Fibroblast of skin of scalp (primary cell): ENCODE measurements at regions not wholly inside any gene's neighbourhood (a gene's known extent, or its start where the extent isn't known, plus 50 kb on each side); places are given as distances from the start of the nearest gene placed in this dataset.
"Not testable (repeated sequence)": the region's sequence is repeated elsewhere in the genome, so short reads cannot be mapped to it uniquely, and the experiment has no call there.

Experiments
- DNase-seq: peaks from one replicate; pipeline ENCODE4 v3.0.0-alpha.2; 2013

DNA sequence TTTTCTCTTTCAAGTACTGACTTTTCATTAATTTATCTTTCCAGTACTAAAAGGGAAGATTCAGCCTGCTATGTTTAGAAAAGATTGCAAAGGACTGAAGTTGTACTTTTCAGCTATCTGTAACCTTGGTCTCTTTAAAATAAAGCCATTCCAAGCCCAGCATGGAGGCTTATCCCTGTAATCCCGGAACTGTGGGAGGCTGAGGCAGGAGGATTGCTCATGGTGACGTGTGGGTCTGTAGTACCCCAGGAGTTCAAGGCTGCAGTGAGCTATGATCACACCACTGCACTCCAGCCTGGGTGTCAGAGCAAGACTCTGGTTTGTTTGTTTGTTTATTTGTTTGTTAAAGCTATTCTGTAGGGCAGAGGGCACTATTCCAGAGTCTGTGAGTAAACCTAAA lies 50.6 kb upstream of the TMEM170B start:
- no peak for DNase-seq

DNA sequence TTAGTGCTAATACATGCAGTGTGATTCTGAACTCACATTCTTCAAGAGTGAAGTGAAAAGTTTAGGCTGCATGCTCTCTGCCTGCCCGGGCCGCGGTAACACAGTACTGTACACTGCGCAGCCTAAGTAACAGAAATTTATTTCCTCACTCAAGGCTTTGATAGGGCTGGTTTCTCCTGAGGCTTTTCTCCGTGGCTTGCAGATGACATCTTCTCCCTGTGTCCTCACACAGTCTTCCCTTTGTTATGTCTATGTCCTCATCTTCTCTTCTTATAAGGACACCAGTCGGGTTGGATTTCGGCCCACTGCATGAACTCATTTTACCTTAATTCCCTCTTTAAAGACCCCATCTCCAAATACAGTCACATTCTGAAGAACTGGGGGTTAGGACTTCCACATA lies 51.1 kb upstream of the TMEM170B start:
- DNase-seq = no peak

DNA sequence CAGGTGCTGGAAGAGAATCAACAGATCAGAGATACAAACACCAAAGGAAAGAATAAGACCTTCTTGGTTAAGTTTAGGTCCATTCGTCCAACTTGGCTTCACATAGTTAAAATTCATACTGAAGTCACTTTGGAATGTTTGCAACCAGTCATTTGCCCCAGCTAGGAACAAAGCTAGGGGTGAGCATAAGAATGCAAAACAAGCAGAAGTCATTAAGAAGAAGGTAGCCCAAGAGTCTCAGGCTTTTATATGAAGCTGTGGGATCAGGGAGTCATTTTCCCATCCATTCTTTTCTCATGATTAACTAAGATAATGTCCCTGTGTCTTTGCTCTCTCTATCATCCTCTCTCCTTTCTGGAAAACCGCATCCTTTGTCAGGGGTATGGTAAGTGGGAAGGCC lies 51.5 kb upstream of the TMEM170B start:
- DNase-seq = no peak

DNA sequence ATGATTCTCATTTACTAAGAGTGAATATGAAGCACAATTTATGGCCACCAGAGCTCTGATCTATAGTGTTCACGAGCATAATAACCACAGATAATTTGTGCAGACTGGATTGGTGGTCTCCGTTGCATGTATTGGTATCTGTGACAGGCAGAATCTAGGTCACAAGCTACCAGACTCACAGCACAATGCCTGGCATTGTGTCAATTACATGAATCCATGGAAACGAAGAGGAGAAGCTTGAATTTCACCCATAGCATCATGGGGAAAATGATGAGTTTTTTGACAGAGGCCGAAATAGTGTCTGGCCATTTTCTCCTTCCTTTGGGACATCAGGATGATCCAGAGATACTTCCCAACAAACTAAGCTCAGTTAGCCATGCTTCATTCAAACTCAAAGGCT lies 52.3 kb upstream of the TMEM170B start:
- no peak for DNase-seq

DNA sequence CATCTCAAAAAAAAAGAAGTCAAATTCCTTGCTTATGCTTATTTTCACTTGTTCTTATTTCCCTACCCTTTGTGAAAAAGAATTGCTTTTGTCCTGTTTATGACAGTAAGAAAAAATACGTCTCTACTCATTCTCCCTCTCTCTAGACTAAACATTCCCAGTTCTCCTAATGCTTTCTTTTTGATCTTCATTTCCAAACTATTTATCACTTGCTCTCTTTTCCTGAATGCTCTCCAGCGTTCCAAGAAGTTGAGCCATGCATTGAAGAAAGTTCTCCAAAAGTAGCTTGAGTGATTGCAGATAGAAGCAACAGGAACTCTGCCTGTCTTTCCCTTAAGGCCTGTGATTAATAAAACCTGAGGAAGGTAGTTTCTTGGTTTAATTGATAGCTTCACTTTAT lies 53.1 kb upstream of the TMEM170B start:
- DNase-seq = no peak

DNA sequence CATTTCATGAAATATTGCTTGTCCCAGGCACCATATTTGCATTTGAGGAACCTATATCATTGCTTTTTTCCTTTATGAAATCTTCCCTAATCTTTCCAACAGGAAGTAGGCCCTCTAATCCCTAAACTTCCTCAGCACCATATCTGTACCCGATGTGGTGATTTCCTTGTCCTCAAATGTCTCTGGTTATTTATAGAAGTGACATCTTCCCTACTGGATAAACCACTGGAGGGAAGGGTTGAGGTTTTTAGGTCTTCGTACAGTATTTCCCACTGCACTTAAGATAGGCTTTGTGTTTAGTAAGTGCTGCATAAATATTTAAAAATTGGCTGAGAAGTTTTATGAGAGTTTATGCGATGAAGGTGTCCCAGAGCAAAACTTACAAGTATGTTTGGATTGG lies 54.9 kb upstream of the TMEM170B start:
- DNase-seq = no peak

DNA sequence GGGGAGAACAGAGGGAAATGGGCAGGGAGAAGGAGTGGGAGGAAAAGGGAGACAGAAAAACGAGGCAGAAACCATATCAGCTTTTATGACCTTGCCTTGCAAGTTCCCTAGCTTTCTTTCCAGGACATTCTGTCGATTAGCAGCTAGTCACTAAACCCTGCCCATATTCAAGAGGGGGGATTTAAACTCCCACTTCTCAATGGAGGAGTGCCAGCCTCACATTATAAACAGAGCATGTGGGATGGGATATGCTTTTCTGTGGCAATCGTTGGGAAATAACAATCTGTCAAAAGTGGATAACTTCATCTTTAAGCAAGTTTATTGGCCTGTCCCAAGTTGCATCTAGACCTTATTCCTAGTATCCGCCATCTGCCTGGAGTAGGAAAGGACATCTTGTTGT lies 57.0 kb upstream of the TMEM170B start:
- DNase-seq = no peak

DNA sequence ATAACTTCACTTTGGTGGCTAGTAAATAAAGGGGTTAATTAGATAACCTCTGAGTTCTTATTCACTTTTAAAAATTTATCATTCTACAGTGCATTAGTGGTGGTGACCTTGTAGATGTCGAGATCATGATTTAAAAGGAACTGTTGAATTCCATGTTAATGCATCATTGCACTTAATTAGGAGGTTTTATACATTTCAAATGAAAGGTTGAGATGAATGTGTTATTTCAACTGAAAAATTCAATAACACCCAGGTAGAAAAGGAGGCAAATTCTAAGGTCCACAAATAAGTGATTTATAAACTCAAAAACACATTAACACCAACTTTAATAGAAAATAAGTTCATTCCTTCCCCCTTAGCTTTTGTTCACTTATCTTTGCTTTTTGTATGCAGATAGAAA lies 58.3 kb upstream of the TMEM170B start:
- no peak for DNase-seq

DNA sequence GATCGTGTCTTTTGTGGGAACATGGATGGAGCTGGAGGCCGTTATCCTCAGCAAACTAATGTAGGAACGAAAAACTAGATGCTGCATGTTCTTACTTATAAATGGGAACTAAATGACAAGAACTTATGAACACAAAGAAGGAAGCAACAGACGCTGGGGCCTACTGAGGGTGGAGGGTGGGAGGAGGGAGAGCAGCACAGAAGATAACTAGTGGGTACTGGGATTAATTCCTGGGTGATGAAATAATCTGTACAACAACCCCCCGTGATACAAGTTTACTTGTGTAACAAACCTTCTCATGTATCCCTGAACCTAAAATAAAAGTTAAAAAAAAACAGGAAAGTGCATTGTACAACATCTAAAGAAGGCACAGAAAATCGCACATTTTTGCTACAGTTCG lies 59.0 kb upstream of the TMEM170B start:
- no peak for DNase-seq

DNA sequence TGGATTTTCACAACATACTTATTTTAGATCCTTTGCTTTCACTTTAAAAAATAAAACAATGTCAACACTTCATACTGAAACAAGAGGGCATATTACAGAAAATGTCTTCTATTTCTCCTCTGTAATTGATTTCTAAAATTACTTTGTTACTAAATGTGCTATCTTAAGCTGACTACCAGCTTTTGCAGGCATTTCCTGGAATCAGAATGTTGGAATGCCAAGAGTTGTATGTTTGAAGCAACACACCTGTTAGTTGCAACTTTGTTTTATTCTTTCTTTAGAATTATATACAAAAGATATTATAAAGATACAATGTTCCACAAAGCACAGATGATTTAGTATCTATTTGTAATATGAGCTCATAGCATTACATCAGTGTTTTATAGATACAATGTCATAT lies 62.5 kb upstream of the TMEM170B start:
- DNase-seq = no peak

DNA sequence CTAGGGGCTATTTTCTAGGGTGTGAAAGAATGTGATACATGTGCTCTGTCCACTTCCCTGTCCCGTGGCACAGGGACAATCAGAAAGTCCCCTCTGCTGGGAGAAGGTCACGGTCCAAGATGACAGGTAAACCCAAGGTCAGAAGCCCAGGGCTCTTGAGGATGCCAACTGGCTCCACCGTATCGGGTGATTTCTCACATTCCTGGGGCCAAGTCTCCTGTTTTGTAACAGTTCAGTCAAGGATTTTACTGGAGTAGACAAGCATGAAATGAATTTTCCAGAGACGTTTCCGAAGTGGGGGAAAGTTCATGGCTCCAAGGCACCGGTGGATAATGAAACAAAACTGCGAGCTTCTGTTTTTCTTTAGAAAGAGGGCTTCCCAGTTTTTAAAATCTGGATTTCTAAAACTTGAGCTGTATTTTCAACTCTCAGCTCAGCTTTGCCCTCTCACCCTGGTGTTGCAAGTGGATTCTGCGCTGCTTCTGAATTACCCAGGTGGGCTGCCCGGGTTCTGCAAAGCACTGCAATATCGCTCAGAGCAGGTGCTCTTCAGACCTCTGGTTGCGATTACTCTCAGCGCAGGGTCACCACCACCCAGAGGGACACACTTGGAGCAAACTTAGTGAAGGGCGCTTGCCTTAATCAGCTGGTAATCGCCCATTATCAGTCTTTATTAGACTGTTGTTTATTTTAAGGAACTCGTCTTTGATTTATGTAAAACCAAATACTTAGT lies 64.4 kb upstream of the TMEM170B start:
- DNase-seq = no peak

DNA sequence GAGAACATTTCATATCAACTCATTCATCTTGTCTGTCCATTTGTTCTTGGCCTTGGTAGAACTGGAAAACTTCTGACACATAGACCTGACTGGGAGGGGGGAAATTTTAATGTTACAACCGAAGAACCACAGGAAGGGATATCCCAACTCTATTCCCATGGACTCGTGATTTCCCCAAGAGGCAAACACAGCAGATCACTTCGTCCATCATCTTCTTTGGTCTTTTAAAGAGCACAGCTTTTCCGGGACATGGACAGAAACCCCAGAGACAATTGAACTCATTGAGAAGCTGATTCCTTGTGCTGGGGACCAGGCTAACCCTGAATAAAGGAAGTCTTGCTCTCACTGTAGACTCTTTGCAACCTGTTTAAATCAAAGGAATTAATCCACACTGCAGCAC lies 66.3 kb upstream of the TMEM170B start:
- no peak for DNase-seq

DNA sequence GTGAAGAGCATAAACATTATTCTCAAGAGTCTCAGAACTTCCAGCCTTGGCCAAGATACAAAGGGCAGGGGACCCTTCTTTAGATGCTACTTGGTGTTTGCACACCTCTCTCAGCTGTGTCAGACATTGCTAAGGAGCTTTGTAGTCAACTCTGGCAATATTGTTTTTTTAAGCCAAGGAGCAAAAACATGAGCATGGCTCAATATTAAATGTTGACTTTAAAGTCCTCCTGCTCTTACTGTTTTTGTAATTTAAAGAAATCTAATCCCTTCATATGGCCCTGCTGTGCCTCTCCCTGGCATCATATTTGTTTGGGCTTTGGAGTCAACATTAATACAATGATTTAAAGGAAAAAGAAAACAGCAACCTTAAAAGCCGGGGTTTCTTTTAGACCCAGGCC lies 67.9 kb upstream of the TMEM170B start:
- no peak for DNase-seq

DNA sequence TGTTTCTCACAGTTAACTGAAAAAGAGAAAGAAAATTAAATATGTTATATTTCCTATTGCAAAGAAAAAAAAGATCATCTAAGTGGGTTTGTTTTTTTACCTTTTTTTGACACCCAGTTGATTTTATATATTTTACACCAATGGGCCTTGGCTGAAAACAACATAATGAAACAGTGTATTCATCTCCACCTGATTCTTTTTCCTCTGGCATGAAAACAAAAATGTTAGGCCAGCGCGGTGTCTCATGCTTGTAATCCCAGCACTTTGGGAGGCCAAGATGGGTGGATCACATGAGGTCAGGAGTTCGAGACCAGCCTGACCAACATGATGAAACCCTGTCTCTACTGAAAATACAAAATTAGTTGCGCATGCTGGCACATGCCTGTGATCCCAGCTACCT lies 69.3 kb upstream of the TMEM170B start:
- not testable (repeated sequence) for DNase-seq

DNA sequence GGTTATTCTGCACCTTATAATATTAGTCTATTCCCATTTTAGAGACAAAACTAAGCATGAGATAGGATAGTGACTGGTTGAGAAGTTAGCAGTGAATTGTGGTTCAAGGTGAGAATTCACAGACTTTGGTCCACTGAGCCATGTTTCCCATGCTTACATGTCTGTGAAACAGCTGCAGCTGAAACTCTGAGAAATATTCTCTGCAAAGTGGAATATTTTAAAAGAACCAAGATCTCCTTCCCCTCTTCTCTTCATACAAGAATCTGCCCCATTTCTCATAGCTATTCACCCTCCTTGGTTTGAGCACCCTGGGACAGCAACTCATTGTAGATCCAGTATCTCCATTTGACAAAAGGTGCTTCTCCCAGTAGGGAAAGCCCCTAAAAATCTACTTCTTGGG lies 70.2 kb upstream of the TMEM170B start:
- DNase-seq = no peak

DNA sequence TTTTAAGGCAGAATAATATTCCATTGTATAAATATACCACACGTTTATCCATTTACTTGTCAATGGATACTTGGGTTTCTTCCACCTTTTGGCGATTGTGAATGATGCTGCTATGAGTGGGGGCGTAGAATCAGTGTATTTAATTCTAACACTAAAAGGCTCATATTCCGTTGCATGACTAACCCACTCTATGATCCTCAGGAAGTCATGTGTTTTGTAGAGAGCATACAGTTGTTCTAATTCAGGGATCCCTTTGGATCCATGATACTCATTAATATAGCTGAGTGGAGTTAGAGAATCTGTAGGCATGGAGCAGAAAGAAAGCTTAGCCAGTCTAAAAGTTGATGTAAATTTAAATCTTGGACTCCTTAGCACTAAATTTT lies 74.2 kb upstream of the TMEM170B start:
- DNase-seq = no peak

DNA sequence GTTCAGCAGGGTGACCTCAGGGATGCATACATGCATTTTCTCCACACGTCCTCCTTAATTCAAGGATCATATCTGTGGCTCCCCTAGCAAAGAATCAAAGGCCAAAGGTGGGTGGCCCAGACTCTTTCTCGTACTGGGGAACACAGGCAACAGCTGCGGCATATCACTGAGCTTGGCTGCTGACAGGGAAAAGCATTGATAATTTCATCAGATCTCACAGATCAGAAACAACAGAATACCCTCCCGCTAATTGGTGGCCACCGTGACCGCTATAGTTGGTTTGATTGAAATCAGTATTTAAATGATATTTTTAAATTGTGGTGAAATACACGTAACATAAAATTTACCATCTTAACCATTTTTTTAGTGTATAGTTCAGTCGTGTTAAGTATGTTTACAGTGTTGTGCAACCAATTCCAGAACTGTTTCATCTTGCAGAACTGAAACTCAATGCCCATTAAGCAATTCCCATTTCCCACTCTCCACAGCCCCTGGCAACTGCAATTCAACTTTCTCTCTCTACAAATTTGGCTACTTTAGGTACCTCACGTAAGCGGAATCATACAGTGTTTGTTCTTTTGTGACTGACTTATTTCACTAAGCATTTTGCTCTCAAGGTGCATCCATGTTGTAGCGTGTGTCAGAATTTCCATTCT lies 74.7 kb upstream of the TMEM170B start:
- DNase-seq = no peak

DNA sequence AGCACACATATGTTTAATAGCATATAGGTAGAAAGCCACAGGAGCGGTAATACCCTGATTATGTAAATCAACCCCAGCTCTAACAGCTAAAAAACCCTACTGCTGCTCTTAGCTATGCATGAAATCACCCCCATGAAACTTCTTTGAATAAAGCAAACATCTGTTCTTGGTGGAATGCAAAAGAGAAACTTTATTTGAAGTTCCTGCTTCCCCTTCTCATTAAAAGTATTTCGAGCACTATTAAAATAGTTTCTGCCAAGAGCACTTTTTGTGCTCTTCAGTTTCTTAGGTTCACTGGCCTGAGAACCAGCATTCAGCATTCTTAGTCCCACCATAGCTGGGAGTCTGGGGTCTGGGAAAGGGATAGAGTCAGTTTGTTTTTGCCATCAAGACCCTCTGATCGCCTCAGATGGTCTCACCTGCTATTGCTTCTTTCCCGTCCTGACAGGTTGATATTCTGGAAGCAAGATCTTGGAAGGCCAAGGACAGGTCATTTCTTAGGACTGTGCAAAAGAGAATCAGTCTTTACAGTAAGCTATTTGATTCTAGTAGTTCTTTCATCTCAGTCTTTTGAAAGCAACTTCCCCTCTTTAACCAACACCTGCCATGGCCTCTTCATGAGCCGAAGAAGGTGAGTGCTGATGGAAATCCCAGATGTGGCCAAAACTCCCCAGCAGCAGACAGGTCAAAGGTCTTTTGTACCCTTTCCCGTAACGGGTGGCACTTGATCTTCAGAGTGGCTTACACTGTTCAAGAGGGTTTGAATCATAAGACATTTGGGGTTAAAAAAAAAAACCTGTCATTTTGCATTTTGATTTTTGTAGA lies 76.5 kb upstream of the TMEM170B start:
- DNase-seq = no peak

DNA sequence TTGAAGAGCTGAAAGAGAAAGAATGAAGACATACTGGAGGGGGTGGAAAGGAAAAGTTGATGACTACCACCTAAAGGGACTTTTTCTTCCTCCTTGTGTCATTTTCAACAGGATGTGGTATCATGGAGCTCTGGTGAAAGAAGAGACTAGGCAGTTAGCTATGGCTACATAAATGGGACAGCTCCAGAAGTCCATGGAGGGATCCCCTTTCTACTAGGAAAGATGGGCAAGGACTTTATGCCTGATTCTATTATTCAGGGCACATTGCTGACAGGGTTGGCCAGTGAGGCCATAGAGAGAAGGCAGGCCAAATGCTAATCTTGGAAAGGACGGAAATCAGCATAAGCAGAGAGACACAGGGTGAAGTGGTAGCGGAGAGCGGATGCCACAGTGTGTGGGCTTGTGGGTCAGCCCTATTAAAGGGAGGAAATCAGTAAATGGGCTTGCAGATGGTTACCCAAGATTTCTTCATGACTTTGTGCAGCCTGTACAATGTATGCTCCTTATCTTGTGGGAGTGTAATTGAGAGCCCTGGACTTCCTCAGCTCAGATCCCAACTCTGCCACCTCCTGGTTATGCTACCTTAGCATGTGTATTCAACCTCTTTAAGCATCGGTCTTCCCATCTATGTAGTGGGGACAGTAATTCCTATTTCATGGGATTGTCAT lies 77.4 kb upstream of the TMEM170B start:
- peak; percentile 21 for DNase-seq

DNA sequence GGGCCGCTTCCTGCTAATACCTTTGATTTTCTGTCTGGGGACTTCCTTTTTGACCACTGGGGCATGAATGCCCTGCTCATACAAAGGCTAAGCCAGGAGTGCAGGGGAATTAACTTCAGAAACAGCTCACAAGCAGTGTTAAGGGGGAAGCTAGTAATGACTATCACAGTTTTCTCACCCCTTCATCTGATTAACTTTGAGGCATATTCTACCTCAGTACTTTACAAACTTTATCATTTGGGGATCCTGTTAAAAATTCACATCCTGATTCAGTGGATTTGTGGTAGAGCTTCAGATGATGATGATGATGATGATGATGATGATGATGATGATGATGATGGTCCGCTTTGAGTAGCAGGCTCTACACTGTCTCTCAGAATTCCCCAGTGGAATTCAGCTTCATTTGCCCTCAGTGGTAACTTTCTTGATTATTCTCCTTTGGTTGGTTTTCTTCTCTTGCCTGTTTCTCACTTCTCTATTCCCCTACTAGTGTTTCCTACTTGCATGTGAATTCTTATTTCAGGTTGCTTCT lies 78.4 kb upstream of the TMEM170B start:
- no peak for DNase-seq

DNA sequence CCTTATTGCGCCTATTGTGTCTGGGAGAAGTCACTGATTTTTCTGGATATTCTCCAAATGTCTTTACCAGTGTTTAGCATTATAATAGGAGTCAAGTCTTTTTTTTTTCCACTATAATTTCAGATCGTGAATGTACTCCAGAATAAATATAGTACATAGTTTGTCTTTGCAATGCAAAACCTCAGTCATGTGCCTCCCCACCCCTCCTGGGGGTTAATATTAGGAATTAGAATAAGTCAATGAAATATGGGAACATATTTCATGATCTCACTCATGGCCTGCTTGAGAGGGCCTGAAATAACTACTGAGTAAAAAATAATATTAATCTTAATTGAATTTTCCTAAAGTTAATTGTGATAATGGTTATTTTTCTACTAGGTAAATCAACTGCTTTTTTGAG lies 79.0 kb upstream of the TMEM170B start:
- no peak for DNase-seq

DNA sequence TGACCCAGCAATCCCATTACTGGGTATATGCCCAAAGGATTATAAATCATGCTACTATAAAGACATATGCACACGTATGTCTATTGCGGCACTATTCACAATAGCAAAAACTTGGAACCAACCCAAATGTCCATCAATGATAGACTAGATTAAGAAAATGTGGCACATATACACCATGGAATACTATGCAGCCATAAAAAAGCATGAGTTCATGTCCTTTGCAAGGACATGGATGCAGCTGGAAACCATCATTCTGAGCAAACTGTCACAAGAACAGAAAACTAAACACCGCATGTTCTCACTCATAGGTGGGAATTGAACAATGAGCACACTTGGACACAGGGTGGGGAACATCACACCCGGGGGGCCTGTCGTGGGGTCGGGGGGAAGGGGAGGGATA lies 80.1 kb upstream of the TMEM170B start:
- not testable (repeated sequence) for DNase-seq

DNA sequence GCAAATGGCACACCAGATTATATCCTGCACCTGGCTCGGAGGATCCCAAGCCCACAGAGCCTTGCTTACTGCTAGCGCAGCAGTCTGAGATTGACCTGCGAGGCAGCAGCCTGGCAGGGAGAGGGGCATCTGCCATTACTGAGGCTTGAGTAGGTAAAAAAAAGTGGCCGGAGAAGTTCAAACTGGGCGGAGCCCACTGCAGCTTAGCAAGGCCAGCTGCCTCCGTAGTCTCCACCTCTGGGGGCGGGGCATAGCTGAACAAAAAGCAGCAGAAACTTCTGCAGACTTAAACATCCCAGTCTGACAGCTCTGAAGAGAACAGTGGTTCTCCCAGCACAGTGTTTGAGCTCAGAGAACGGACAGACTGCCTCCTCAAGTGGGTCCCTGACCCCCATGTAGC lies 85.4 kb upstream of the TMEM170B start:
- DNase-seq = not testable (repeated sequence)
